ENCODE measurements at regions not wholly inside any gene's neighbourhood (a gene's known extent, or its start where the extent isn't known, plus 50 kb on each side); places are given as distances from the start of the nearest gene placed in this dataset.

GRCh38 chrX:20322887-20323286, 56.2 kb upstream of the RPS6KA3 start:
- no peaks in the 10 kb centered on the region for H3K9me3 ChIP-seq
- DNase-seq, result no peak
- no peak overlapping the region for H3K4me3 ChIP-seq (ENCODE audit: low read depth, low read length)
- TF ChIP-seq CTCF (IDR thresholded peaks at IDR 0.05; ENCODE audit: low read depth, low read length), result no peak
- no peaks in the 10 kb centered on the region for H3K4me1 ChIP-seq
- no peaks in the 10 kb centered on the region for H3K27me3 ChIP-seq
- H3K36me3 ChIP-seq, result no peaks in the 10 kb centered on the region

GRCh38 chrX:20320461-20321159, 53.9 kb upstream of the RPS6KA3 start:
- no peaks in the 10 kb centered on the region for H3K9me3 ChIP-seq
- no peaks in the 10 kb centered on the region for H3K4me1 ChIP-seq
- H3K27me3 ChIP-seq, result no peaks in the 10 kb centered on the region
- H3K36me3 ChIP-seq, result no peaks in the 10 kb centered on the region
- no peak for DNase-seq
- TF ChIP-seq CTCF (IDR thresholded peaks at IDR 0.05; ENCODE audit: low read depth, low read length), result no peak
- no peak overlapping the region for H3K4me3 ChIP-seq (ENCODE audit: low read depth, low read length)

- Histone ChIP-seq H3K4me3 (ENCODE audit: low read depth, low read length) (no peak overlapping the region), H3K4me1 (no peaks in the 10 kb centered on the region), H3K9me3 (no peaks in the 10 kb centered on the region), H3K36me3 (no peaks in the 10 kb centered on the region), H3K27me3 (no peaks in the 10 kb centered on the region)
- no peak for TF ChIP-seq CTCF (IDR thresholded peaks at IDR 0.05; ENCODE audit: low read depth, low read length)
- DNase-seq, result no peak
Observed at GRCh38 chrX:20319054-20319453, 52.3 kb upstream of the RPS6KA3 start.

- no peak for DNase-seq
- H3K4me1 ChIP-seq, result no peaks in the 10 kb centered on the region
- H3K36me3 ChIP-seq, result no peaks in the 10 kb centered on the region
- H3K27me3 ChIP-seq, result no peaks in the 10 kb centered on the region
- H3K4me3 ChIP-seq (ENCODE audit: low read depth, low read length), result no peak overlapping the region
- no peak for TF ChIP-seq CTCF (IDR thresholded peaks at IDR 0.05; ENCODE audit: low read depth, low read length)
- no peaks in the 10 kb centered on the region for H3K9me3 ChIP-seq
Observed at GRCh38 chrX:20317873-20318272, 51.2 kb upstream of the RPS6KA3 start.
